IPS-NIHi11 (cell line): ENCODE measurements at regions not wholly inside any gene's neighbourhood (a gene's known extent, or its start where the extent isn't known, plus 50 kb on each side); places are given as distances from the start of the nearest gene placed in this dataset.
"Not testable (repeated sequence)": the region's sequence is repeated elsewhere in the genome, so short reads cannot be mapped to it uniquely, and the experiment has no call there.

Experiments
- DNase-seq: peaks from one replicate; pipeline ENCODE4 v3.0.0; 2012; ENCODE audit warnings: mixed read lengths, low spot score

DNA sequence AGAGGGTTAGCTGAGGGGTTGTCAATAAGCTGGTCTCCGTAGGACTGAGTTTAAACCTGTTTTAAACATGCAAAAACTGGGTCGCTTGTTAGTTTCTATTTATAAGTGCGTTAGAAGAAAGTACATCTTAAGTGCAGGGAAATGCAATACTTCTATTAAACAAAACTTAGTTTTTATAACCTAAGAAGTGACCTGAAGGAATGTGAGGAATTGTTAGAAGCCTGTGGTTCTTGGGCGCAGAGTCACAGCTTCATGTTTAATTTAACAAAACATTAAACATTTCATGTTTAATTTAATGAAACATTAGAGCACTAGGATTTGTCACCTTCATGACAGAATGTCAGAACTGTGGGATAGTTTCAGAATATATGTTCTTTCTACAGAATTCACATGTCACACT lies 469.2 kb upstream of the WWC1 start:
- DNase-seq, result no peak

DNA sequence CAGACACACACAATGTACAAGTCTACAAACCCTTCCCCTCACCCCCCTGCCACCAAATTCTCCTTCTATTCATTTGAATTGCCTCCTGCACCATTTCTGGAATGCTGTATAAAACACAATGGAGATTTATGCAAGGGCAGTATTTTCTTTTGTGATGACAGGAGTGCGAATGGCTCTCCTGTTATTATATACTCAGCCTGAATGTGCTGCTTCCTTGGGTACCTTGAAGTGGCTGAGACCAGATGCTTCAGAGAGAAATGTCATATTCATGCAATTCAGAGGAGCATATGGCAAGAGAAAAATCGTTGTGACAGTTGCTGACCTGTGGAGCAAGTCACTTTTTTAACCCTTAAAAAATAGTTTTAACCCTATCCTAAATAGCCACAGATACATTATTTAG lies 468.0 kb upstream of the WWC1 start:
- no peak for DNase-seq

DNA sequence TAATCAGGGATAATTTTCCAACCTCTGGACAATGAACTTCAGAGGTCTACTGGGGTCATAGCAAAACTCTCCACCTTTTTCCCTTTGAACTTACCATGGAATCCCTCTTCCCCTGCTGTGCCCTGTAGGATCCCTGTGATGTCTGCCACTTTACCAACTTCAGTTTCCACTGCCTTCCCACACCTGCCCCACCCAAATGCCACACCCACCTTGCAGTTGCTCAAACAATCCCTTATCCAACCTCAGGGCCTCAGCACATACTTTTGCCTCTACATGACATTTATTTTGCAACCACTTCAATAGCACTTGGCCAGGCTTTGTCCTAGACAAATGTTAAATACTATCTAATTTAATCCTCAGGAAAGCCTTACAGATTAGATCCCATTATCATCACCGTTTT lies 463.7 kb upstream of the WWC1 start:
- no peak for DNase-seq

DNA sequence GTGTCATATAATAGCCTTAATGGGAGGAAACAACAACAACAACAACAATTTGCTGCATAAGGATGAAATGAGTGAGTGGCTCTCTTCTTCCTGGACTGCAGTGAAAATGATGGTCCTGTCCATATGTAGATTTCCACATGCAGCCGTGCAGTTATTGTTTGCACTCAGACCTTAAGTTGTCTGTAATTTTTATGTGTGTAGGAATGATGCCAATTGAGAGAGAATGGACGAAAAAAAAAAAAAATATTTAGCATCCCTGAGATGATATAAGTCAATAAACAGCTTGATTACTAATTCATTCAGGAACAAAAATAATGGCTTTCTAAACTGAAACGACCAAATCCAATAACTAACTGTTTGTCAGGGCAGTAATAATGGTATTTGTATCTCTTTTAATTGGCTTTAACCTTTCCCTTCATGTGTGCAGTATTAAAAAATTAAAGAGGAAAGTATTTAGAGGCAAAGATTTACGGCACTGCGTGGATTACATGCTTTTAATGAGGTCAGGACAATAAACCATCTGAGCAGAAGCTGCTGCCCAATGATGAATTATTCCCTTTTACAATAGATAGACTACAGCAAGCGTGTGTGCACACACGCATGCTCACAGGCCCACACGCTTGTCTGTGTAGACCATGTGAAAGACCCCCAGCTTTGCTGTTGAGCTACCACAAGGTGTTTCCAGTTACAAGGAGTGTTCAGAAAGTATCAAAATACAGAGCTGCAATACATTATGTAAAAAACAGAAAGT lies 459.5 kb upstream of the WWC1 start:
- no peak for DNase-seq

DNA sequence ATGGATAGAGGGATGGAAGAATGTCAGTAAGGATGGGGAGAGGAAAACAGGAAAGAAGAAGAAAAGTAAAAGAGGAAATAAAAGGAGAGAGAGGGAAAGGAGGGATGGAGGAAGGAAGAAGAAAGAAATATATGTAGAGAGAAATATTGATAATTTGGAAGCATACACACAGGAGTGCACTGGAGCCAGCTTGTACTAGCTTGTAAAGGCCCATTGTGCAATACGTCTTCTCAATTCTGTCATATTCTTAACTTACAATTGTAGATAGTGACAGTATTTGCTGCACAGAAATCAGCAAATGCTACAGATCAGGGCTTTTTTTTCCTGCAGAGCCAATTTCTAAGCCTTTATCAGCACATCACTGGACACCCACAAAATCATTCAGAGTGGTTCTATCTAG lies 458.8 kb upstream of the WWC1 start:
- DNase-seq, result no peak

DNA sequence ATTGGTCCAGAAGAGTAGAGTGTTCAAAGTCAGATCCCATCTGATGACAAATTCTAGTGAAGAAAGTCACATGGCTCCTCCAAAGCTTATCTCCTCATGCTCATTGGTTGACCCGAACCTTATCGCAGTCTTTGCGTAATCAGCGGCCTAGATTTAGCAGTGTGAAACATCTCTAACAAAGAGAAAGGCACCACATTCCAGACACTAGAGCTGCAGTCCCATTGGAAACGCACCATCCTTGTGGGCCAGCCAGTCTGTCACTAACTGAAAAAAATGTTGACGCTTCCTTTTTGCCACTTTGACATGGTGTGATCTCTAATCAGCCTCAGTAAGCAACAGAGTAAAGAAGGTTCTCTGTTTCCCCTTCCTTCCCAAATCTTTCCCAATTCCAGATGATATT lies 458.0 kb upstream of the WWC1 start:
- DNase-seq, result no peak

DNA sequence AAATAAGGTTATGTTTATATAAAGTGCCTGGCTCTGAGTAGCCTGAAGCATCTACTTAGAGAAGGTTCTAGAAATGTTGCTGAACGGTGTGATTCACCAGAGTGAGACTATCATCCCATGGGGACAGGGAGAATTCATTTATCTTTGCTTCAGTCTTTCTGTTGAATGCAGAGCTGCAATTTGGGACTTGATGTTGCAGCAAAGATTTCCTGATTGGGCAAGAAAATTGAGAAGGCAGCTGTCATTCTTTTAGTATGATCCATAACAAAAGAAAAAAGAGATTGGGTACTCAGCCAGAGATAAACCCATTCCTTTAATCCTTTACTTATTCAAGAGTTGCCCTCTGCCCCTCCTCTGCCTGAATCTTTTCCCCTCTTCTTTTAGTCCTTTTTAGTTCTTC lies 456.3 kb upstream of the WWC1 start:
- no peak for DNase-seq

DNA sequence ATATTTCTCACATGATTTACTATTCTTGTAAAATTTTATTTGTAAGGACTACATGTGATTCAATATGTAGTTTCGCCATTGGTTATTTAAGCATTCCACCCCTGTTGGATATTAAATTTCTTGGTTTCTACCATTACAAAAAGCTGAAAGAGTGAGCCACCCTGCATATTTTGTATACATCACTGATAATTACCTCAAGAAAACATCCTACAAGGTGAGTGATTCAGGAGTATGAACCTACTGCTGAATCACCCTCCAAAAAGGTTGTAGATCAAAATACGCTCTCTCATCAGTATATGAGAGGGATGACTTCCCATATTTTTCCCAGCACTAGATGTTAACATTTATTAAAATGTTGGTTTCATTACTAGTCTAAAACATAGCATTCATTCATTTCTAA lies 454.3 kb upstream of the WWC1 start:
- no peak for DNase-seq

DNA sequence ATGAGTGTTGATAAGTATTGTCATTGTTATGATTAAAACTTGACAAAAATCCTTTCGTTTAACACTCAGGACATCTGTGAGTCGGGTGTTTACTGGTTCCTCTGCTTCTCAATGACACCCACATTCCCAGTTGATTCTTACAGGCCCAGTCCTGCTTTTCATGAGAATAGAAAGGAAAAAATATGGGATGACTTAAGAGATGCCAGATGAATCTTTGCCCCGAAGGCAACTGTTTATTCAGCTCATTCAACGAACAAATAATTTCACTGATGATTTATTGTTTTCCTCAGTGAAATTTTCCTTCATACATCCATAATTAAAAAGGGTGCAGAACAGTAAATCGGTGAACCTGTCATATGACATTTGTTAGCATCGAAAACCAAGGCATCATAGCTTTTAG lies 452.4 kb upstream of the WWC1 start:
- no peak for DNase-seq

DNA sequence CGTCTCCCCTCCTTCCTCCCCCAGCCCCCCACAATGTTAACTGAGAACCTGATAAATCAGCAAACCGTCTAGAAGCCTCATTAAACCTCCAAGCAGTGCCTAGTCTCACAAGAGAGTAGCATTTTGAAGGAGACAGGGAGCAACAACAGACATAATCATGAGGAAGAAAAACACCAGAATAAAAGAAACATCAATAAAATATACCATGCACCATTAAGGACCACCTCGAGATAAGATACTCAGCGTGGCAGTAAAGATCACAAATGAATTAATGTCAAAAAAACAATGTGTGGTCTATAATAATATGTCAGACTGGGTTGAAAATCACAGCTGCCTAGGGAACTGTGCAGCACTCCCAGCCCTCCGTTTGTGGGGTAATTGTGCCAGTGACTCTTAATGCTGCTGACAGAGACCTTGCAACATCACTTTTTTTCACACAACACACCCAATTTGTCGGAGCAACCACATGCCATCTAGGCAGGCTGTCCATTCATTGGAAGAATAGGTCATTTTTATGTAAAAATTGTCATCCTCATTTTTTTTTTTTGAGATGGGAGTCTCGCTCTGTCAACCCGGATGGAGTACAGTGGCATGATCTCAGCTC lies 450.8 kb upstream of the WWC1 start:
- no peak for DNase-seq

DNA sequence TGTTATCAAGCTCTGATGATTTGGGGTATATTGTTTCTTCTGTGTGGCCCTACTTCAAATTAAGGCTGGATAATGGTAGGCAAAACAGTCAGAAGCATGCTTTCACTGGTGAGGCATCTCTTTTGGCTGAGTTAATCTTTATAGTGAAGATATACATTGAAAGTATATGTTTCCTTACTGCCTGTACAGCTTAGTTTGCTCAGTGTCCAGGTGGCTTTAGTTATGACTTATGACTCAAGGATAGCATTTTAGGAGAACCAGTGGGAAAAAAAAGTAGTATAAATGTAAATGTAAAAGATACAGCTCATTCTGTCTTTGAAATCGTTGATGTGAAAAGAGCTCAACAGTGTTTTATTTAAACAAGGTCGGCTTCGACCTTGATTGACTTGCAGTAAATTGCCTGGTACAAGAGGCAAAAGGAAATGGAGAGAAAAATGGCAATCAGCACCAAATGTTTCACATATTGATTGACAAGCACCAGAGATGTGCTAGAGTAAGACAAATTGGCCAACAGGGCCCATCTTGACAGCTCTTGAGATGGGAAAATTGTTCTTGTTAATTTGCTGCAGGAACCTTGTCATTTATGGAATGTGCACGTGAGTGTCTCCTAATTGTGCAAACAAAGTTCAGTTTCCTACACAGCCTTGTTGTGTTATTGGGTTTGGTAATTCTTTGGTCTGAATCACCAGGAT lies 447.4 kb upstream of the WWC1 start:
- DNase-seq, result no peak

DNA sequence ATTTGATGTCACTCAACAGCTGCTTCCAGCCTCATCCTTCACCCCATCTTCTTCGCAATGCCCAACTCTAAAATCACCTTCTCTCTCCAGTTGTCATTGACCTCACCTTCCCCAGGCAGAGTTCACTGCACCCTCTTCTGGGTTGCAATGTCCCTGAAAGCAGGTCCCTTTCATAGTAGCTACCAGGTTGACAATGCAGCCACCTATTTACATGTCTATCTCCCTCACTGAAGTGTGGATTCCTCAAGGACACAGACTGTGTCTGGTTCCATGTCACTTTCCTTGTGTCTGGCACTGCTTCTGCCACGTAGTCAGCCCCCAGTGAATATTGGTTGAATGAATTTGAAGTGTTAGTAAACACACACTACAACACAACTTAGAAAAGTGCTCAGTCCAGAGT lies 445.5 kb upstream of the WWC1 start:
- DNase-seq, result no peak

DNA sequence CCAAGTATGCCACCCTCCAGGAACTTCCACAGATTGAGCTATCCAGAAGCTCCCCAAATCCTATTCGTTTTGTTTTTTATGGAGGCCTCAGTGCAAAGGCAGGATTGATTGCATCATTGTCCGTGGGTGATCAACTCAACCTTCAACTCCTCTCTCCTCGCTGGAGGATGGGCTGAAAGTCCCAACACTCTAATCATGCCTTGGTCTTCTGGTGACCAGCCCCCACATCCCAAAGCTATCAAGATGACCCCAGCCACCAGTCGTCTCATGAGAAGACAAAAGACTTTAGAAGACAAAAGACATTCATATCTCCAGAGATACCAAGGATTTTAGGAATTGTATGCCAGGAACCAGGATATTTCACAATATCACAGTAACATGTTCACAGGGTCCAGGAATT lies 441.6 kb upstream of the WWC1 start:
- no peak for DNase-seq

DNA sequence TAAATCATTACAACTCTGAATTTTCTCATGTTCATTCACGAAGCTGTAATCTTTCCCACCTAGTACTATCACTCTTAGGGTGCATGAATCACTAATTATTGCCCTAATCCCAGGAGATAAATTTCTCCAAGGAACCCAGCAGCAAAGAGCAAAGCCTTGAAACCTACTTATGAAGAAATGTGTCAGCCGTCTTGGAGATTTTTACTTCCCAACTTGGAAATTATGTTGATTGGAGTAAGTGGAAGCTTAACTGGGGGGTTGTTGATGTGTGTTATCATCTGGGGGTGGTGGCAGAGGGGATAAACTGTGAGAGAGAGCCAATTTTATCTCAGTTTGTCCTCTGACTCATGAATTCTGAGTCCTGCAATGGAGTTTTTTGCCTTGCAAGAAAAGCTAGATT lies 440.5 kb upstream of the WWC1 start:
- no peak for DNase-seq

DNA sequence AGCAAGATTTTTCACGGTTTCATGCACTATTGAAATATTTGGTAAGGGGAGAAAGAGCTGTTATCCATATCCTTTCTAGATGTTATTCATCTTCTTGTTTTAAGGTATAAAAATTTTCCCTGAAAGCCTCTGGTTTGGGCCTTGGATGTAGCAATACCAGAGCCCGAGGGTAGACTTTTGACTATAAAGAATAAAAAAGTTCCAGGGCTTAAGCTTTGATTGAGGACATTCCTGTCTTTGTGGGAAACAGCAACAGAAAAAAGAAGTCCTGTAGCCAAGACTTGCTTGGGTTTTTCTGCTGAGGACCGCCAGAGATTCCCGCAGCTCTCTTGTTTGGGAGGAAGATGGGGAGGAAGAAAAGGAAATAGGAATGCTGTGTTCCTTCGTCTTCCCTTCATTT lies 440.0 kb upstream of the WWC1 start:
- DNase-seq, result no peak

DNA sequence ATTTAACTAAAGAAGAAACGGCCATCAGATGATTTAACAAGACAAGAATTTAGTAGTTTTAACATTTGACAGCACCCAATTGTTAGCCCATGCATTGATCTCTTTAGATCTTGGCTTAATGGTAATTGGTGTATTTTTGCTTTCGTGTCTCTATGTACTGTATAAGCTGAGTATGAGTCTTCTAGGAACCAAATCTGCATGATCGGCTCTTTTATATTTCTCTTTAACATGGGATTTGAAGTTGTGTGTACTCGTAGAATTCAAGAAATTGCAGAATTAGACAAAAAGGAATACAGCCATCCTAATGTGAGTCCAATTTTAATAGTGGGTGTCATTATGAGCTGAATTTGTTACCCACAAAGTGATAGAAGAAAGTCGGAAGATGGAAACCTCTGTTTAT lies 438.9 kb upstream of the WWC1 start:
- DNase-seq, result no peak

DNA sequence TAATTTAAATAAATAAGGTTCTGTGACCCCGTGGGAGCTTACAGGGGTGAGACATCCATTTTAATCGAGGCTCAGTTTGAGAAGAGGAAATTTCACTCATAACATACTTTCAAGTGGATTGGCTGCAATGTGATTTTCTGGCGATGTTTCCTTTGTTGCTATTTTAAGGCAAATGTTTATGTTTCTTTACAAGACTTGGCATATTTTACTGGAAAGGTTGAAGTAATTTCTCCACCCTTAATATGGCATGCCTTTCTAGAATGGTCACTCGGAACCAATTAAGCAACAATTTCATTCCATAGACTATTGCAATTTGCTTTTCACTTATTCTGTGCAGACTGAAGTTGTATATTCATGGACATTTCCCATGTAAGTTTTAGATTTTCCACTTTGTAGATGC lies 438.0 kb upstream of the WWC1 start:
- DNase-seq, result no peak

DNA sequence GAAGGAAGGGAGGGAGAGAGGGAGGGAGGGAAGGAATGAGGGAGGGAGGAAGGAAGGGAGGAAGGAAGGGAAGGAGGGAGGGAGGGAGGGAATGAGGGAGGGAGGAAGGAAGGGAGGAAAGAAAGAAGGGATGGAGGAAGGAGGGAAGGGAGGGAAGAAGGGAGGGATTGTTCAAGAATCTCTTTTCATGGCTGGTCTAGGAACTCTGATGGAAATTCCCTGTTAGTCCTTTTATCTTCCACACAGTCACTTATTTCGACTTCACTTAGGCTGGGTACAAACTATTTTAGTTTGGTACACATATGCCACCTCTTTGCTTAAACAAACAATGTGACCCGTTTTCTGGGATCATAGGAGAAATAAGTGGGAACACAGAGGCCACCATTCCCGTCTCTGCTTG lies 435.6 kb upstream of the WWC1 start:
- DNase-seq, result no peak

DNA sequence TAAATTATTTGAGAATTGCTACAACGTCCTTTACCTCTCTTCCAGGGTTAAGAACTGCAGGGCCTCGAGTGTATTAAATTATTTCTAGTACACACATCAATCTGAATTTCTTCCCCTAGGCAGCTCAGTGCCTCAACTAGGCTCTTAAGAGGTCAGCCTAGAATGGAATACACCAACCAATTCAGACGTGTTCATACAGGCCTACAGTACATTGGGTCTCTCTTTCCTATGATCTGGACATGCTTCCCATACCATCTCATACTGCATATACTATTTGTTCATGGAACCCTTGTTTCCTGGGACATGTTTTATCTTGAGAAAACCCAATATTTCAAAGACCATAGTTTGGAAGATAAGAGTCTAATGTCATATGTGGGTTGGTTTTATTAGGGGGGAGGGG lies 434.1 kb upstream of the WWC1 start:
- DNase-seq, result no peak

DNA sequence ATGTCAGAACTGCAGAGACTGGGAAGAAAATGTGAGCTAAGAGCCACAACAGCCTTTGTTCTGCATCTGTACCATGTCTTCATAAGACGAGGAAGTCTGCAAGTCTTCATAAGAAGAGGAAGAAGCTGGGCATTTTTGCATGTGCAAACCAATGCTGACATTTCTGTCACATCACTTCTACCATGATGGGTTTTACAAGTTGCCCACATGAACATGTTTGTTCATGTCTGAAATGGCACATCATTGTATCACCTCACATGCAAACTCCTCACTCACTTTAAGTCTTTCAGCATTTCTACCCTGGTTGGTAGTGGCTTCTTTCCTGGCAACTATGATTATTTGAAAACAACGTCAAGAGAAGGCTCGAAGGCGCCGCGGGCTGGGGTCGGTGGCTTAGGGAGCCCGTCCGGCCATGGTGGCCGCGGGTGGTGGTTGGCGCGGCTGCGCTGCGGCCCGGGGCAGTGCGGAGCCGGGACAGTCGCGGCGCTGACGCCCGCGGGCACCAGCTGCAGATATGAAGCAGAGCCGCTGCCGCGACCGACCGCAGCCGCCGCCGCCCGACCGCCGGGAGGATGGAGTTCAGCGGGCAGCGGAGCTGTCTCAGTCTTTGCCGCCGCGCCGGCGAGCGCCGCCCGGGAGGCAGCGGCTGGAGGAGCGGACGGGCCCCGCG lies 433.1 kb upstream of the WWC1 start:
- DNase-seq, result not testable (repeated sequence)

DNA sequence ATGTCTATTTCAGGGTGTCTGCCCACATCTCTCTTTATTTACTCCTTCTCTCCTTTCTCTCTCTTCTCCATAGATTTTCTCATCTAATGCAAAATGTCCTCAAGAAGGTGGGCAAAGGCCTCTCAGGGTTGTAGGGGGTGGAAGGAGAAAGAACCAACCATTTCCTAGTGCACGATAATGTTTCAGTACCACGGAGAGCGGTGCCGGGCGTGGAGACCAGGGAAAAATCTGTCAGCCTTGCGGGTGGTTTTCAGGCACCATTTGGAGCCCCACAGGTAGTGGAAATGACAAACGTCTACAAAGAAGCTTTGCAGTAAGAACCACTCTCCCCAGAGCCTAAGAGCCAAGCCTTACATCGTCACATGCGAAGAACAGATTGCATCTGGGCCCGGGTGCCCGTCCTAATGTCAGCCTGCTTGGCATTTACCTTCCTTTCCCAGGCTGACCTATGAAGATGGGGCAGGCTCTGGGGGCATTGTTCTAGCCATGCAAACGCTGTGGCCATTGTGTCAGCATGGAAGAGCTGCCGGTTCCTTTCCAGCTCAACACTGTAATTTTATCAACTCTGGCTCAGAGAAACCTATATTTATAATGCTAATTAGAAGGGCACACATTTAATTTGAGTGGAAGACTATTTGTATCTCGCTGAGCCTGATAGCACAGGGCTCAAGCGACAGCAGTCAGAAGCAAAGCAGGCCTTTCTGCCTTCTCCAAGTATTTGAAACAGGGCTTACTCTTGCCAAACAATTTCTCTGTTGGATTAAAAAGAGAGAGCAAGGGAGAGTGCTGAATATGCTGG lies 430.1 kb upstream of the WWC1 start:
- peak; percentile 78 for DNase-seq

DNA sequence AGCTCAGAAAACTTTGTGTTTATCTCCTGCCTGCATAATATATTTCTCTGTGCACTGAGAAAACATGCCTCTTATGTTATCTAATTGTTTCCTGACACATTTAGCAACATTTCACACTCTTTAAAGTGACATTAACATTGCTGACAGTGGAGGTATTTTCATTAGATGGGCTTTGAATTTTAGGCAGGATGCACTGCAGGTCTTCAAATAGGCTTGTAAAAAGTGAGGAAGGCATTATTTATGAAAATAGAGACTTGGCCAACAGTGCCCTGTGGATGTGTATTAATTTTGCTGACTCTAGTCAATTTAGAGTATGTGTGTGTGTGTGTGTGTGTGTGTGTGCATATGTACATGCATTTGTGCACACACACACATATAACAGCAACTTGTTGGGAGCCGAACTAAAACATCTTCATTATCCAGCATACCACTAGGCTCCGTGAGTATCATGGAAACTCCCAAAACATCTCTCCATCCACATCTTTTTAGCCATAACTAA lies 429.5 kb upstream of the WWC1 start:
- DNase-seq, result no peak
